Femur (tissue), 1 donor: ENCODE measurements at regions not wholly inside any gene's neighbourhood (a gene's known extent, or its start where the extent isn't known, plus 50 kb on each side); places are given as distances from the start of the nearest gene placed in this dataset.
"Not testable (repeated sequence)": the region's sequence is repeated elsewhere in the genome, so short reads cannot be mapped to it uniquely, and the experiment has no call there.

Source experiments
- DNase-seq: peaks from one replicate; pipeline ENCODE4 v3.0.0-alpha.2; 2017

GRCh38 chr3:839981-840380, 252.8 kb upstream of the CNTN6 start:
- DNase-seq = no peak

DNA sequence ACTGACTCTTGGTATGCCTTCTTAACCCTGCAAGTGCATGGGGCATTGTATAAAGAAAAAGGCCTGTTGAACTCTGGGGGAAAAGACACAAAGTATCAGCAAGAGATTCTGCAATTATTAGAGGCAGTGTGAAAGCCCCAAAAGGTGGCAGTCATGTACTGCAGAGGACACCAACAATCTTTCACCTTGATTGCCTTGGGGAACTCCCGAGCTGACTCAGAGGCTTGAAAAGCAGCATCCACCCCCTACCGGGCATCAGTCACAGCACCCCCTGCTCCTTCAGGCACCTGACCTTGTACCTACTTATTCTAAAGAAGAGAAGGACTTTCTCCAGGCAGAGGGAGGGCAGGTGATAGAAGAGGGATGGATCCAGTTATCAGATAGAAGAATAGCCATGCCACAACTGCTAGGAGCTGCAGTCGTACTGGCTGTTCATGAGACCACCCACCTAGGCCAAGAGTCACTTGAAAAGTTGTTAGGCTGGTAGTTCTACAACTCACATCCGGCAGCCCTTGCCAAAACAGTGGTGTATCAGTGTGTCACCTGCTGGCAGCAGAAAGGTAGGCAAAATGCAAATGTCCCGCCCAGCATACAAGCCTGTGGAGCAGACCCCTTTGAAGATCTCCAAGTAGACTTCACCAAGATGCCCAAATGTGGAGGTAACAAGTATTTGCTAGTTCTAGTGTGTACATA, 241.6 kb upstream of the CNTN6 start:
- DNase-seq = no peak

DNA sequence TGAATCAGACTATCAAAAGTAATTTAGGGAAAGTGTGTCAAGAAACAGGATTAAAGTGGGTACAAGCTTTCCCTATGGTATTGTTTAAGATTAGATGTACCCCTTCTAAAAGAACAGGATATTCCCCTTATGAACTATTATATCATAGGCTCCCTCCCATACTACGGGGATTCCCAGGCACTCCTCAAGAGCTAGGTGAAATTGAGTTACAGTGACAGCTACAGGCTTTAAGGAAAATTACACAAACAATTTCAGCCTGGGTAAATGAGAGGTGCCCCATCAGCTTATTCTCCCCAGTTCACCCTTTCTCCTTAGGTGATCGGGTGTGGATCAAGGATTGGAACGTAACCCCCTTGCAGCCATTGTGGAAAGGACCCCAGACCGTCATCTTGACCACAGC, 240.8 kb upstream of the CNTN6 start:
- no peak for DNase-seq

GRCh38 chr3:853489-853888, 239.3 kb upstream of the CNTN6 start:
- DNase-seq = no peak

- DNase-seq = no peak
These were observed 233.7 kb upstream of the CNTN6 start for GRCh38 chr3:859135-859534.

GRCh38 chr3:861721-862120, 231.1 kb upstream of the CNTN6 start:
- no peak for DNase-seq

DNA sequence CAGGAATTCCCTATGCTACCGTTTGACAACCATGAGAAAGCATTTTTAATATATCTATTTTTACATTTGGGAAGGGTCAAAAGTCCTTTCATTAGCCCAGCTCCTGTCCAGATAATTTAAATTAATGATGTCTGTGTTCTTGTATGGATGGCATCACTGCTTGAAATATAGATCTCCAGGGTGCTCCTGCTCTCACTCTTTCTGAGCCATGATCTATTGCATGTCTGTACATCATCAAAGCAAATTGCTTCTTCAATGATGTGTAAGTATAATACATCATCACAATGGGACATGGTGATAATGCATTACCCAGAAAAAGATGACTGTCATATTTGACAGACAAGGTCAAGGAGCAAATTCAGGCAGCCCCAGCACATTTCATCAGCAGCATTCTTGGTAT, 223.6 kb upstream of the CNTN6 start:
- no peak for DNase-seq

GRCh38 chr3:869734-870133, 223.1 kb upstream of the CNTN6 start:
- no peak for DNase-seq

DNA sequence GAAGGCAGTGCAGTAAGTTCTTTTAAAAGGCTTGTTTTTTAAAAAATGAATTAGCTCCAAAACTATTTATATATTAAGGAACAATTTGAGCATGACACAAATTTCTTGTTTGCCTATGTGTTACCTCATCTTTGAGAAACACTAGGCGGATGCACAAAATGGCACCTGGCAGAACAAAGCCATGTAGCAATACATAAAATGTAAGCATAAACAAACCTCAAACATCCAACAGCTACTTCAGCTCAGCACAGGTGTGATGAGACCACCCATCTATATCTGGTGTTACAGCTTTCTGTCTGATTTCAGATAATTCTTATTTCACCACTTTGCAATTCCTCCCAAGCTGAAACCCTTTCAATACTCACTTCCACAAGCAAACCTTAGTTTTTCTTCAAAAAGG, 221.2 kb upstream of the CNTN6 start:
- DNase-seq = no peak

DNA sequence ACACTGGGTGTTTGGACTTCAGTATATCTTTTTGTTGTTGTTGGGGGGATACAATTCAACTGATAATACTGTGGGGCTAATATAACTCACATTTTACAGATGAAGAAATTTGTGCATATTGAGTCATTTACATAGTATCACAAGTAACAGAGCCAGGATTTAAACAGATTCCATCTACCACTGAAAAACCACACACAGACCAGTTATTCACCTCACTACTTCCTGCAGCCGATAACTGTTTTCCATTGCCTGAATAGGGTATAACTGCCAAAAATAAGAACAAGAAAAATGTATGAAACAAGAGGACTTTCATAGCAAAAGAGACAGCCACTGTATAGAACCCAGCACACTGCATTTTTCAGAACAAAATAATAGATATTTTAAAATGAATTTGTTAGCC, 215.8 kb upstream of the CNTN6 start:
- no peak for DNase-seq

DNA sequence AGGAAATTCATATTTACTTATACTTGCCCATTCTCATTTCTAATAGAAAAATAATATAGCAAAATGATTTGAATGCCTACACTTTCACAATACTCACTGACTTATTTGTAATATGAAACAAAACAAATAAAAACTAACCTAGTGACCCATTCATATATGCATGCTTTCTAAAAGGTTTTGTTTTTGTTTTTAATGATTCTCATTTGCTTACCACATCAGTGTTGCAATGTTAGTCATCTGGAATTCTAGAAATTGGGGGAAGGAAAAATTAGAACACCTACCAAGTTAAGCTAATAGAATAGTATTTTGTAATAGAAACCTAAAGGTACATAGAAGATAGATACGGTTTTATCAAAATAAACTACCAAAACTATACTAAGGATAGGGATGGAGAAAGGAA, 214.1 kb upstream of the CNTN6 start:
- DNase-seq = no peak

- no peak for DNase-seq
These were observed 212.5 kb upstream of the CNTN6 start for GRCh38 chr3:880371-880770.

DNA sequence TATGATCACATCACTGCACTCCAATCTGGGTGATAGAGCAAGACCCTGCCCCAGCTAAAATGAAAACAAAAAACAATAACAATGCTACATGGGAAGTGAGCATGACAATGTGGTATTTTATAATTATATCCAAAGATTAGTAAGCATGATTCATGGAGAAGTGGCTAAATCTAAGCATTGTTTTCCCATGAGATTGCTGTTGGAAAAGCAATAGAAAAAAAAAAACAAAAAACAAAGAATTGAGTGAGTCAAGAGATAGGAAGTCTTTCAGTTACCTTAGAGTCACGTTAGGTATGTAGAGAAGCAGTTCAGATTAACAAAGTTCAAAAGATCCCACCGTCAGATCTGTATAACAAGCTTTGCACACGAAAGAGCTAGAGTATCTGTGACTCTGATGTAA, 210.3 kb upstream of the CNTN6 start:
- no peak for DNase-seq

DNA sequence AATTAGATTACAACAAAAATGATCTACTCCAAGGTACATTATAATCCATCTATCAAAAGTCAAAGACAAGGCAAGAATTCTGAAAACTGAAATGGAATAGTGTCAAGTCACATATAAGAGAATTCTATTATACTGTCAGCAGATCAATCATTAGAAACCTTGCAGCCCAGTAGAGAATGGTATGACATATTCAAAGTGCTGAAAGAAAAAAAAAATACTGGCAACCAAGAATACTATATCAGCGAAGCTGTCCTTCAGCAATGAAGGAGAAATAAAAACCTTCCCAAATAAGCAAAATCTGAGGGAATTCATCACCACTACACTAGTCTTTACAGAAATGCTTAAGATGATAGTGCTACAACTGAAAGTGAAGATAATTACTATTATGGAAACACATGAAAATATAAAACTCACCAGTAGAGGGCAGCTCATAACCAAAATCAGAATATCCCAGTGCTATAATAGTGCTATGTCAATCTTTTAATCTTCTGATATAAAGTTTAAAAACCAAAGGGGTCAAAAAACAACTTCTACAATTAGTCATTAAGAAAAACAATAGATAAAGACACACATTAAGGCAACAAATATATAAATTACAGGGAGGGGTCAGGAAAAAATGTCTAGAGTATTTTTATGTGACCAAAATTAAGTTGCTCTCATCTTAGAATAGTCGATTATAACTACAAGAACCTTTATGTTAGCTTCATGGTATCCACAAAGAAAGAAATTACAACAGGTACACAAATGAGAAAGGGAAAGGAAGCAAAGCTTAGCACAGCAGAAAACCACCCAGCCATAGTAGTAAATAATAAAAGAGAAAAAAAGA, 190.7 kb upstream of the CNTN6 start:
- DNase-seq = no peak

GRCh38 chr3:905217-905616, 187.6 kb upstream of the CNTN6 start:
- no peak for DNase-seq

- no peak for DNase-seq
These were observed 186.1 kb upstream of the CNTN6 start for GRCh38 chr3:906739-907138.

- no peak for DNase-seq
These were observed 184.0 kb upstream of the CNTN6 start for GRCh38 chr3:908839-909238.

GRCh38 chr3:912717-913116, 180.1 kb upstream of the CNTN6 start:
- DNase-seq = not testable (repeated sequence)

DNA sequence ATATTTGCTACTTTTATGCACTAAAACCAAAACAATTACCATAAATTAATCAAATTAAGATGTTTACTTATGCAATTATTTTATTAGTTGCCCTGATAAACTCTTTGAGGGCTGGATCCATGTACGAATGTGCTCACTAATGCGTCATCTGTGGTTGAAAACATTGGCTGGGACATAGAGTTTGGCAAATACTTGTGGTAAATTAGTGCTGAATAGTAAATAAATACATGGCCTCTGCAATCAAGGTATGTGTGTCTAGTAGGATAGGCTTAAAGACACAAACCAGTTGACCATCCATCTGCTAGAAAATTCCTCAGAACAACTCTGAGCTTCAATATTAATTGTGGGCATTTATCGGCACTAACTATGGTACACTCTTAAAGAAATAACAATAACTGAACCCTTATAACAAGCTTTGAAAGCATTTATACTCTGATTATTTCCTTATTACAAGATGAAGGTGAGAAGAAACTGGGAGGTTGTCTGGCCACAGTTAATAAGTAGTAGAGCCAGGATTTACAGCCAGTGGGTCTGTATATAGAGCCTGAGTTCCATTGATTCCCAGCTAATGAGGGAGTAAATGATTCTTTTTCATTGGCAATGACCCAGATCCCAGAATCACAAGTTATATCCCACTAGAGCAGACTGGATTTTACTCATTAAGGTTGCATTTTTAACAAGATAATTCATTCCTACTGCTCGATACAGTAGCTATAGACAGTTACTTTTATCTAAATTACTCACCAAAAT, 169.5 kb upstream of the CNTN6 start:
- DNase-seq = no peak

GRCh38 chr3:930866-931265, 162.0 kb upstream of the CNTN6 start:
- DNase-seq = no peak

GRCh38 chr3:933326-933725, 159.5 kb upstream of the CNTN6 start:
- no peak for DNase-seq

GRCh38 chr3:944786-945185, 148.0 kb upstream of the CNTN6 start:
- DNase-seq = no peak

GRCh38 chr3:945738-946137, 147.1 kb upstream of the CNTN6 start:
- no peak for DNase-seq

DNA sequence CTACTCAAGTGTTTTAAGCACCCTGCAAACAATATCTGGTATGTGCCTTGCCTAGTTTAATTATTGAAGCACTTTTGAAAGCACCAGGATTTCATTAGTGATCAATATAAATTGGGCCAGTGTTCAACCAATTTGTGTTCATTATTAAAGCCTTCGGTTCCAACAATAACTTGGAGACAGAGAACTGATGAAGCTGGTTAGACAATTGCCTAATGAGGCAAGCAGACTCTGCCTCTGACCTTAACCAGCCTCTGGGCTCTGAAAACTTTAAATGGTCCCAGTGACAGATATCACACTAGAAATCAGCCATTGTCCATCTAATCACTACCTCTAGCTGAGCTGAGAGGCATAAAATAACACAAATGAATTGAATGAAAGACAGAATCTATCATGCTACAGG, 139.9 kb upstream of the CNTN6 start:
- DNase-seq = no peak
